Upper lobe of left lung (tissue), 4 donors: ENCODE measurements at regions not wholly inside any gene's neighbourhood (a gene's known extent, or its start where the extent isn't known, plus 50 kb on each side); places are given as distances from the start of the nearest gene placed in this dataset.

Experiments
- POLR2AphosphoS5 ChIP-seq, 2 donors: sonication (generic); formaldehyde crosslinking; IDR thresholded peaks; one replicate each; pipeline ENCODE4 v1.5.1; 2017; ENCODE audit warnings: antibody characterized with exemption in 2 of 2
- TF ChIP-seq, protein P1 (sequence below), 6 experiments: fragments of 450-650 bp in 4 of 6; fragments of 200-600 bp in 2 of 6; sonication (generic) in 2 of 6; IDR thresholded peaks; one replicate each; pipeline ENCODE4 v1.5.1; 2016 to 2019; ENCODE audit warnings: antibody characterized with exemption in 6 of 6

DNA sequence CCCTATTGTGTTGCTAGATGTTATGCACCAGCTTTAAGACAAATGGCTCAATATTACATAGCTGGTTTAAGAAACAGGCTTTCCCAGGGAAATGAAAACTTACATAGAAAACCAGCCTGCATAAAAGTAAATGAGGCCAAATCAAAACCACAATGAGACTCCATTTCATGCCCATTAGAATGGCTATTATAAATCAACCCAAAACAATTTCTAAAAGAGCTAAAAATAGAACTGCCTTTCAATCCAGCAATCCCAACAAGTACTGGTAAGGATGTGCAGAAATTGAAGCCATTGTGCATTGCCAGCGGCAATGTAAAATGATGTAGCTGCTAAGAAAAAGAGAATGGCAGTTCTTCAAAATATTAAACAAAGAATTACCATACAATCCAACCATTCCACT, 1170.0 kb upstream of the CDH9 start:
- TF ChIP-seq, protein P1, sequence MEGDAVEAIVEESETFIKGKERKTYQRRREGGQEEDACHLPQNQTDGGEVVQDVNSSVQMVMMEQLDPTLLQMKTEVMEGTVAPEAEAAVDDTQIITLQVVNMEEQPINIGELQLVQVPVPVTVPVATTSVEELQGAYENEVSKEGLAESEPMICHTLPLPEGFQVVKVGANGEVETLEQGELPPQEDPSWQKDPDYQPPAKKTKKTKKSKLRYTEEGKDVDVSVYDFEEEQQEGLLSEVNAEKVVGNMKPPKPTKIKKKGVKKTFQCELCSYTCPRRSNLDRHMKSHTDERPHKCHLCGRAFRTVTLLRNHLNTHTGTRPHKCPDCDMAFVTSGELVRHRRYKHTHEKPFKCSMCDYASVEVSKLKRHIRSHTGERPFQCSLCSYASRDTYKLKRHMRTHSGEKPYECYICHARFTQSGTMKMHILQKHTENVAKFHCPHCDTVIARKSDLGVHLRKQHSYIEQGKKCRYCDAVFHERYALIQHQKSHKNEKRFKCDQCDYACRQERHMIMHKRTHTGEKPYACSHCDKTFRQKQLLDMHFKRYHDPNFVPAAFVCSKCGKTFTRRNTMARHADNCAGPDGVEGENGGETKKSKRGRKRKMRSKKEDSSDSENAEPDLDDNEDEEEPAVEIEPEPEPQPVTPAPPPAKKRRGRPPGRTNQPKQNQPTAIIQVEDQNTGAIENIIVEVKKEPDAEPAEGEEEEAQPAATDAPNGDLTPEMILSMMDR (IDR thresholded peaks at IDR 0.05): no peak
- TF ChIP-seq POLR2AphosphoS5 (IDR thresholded peaks at IDR 0.05): no peak
